Mesodermal cell (in vitro differentiated cells): ENCODE measurements at regions not wholly inside any gene's neighbourhood (a gene's known extent, or its start where the extent isn't known, plus 50 kb on each side); places are given as distances from the start of the nearest gene placed in this dataset.

Experiments used
- H3K27ac ChIP-seq: 2 replicates; pipeline ENCODE4 v1.7.0; 2013; ENCODE audit warnings: mild to moderate bottlenecking, low read depth, low read length, moderate library complexity; ENCODE audit not compliant: severe bottlenecking
- H3K36me3 ChIP-seq: 2 replicates; pipeline ENCODE4 v1.7.1; 2013; ENCODE audit warnings: mild to moderate bottlenecking, low read length, moderate library complexity; ENCODE audit not compliant: control insufficient read depth, insufficient read depth
- H3K4me1 ChIP-seq: one replicate; pipeline ENCODE4 v1.7.1; 2013; ENCODE audit warnings: mild to moderate bottlenecking, low read length; ENCODE audit not compliant: insufficient read depth, control insufficient read depth, poor library complexity, severe bottlenecking
- H3K4me3 ChIP-seq: 2 replicates; pipeline ENCODE4 v1.7.0; 2013; ENCODE audit warnings: low read length, control low read depth, mild to moderate bottlenecking; ENCODE audit not compliant: insufficient read depth, poor library complexity, severe bottlenecking; ENCODE audit errors: extremely low read depth
- H3K9me3 ChIP-seq: 2 replicates; pipeline ENCODE4 v1.7.1; 2013; ENCODE audit warnings: mild to moderate bottlenecking, low read length, moderate library complexity; ENCODE audit not compliant: control insufficient read depth
- WGBS, 2 experiments: methylation state at CpG; one replicate each; pipeline ENCODE4 v1.1.5; 2013; ENCODE audit warnings: missing lambda C conversion rate in 2 of 2; ENCODE audit not compliant: insufficient coverage in 2 of 2; 5-methylcytosine and 5-hydroxymethylcytosine counted together

- 100% methylated on average over 1 of the region's 2 CpGs; no CpG with 5 or more reads in 1 of the 2 experiments for WGBS, 2 experiments
- Histone ChIP-seq H3K4me3 (no peak overlapping the region), H3K27ac (no peak overlapping the region), H3K36me3 (no peaks in the 10 kb centered on the region), H3K9me3 (no peaks in the 10 kb centered on the region), H3K4me1 (no peaks in the 10 kb centered on the region)
Observed at GRCh38 chr5:87661784-87662566, 249.2 kb upstream of the CCNH start.

GRCh38 chr5:87653242-87653641 lies 240.5 kb upstream of the CCNH start:
- H3K4me1 ChIP-seq, result peaks cover 5% of the 10 kb centered on the region
- H3K27ac ChIP-seq, result no peak overlapping the region
- no peak overlapping the region for H3K4me3 ChIP-seq
- no peaks in the 10 kb centered on the region for H3K9me3 ChIP-seq
- H3K36me3 ChIP-seq, result no peaks in the 10 kb centered on the region
- 100% methylated on average over 2 of the region's 2 CpGs; no CpG with 5 or more reads in 1 of the 2 experiments for WGBS, 2 experiments

GRCh38 chr5:87650284-87650683 lies 237.6 kb upstream of the CCNH start:
- Histone ChIP-seq H3K4me3 (no peak overlapping the region), H3K9me3 (no peaks in the 10 kb centered on the region), H3K36me3 (no peaks in the 10 kb centered on the region), H3K4me1 (peaks cover 7% of the 10 kb centered on the region), H3K27ac (no peak overlapping the region)
- WGBS, 2 experiments, result no CpG with 5 or more reads among the region's 2 CpGs

- Histone ChIP-seq H3K9me3 (no peaks in the 10 kb centered on the region), H3K27ac (no peak overlapping the region), H3K4me3 (no peak overlapping the region), H3K4me1 (peaks cover 10% of the 10 kb centered on the region), H3K36me3 (no peaks in the 10 kb centered on the region)
- WGBS, 2 experiments, result 100% methylated on average over 1 of the region's 4 CpGs
Observed at GRCh38 chr5:87649455-87649854, 236.7 kb upstream of the CCNH start.

GRCh38 chr5:87645224-87645623 lies 232.5 kb upstream of the CCNH start:
- H3K36me3 ChIP-seq, result no peaks in the 10 kb centered on the region
- peak overlapping the region; percentile 29 for H3K27ac ChIP-seq
- H3K4me1 ChIP-seq, result peaks cover 11% of the 10 kb centered on the region
- no CpG with 5 or more reads among the region's 3 CpGs for WGBS, 2 experiments
- H3K9me3 ChIP-seq, result no peaks in the 10 kb centered on the region
- H3K4me3 ChIP-seq, result no peak overlapping the region

GRCh38 chr5:87640902-87641301 lies 228.2 kb upstream of the CCNH start:
- Histone ChIP-seq H3K36me3 (no peaks in the 10 kb centered on the region), H3K9me3 (no peaks in the 10 kb centered on the region), H3K27ac (no peak overlapping the region), H3K4me1 (peaks cover 8% of the 10 kb centered on the region), H3K4me3 (no peak overlapping the region)

- Histone ChIP-seq H3K4me1 (no peaks in the 10 kb centered on the region), H3K27ac (no peak overlapping the region), H3K4me3 (no peak overlapping the region), H3K36me3 (no peaks in the 10 kb centered on the region), H3K9me3 (no peaks in the 10 kb centered on the region)
- WGBS, 2 experiments, result no CpG with 5 or more reads among the region's 1 CpG
Observed at GRCh38 chr5:87627363-87627762, 214.6 kb upstream of the CCNH start.

- Histone ChIP-seq H3K4me1 (no peaks in the 10 kb centered on the region), H3K4me3 (no peak overlapping the region), H3K9me3 (no peaks in the 10 kb centered on the region), H3K36me3 (no peaks in the 10 kb centered on the region), H3K27ac (no peak overlapping the region)
- no CpG with 5 or more reads among the region's 1 CpG for WGBS, 2 experiments
Observed at GRCh38 chr5:87608385-87608784, 195.7 kb upstream of the CCNH start.

- Histone ChIP-seq H3K4me1 (no peaks in the 10 kb centered on the region), H3K27ac (no peak overlapping the region), H3K36me3 (no peaks in the 10 kb centered on the region), H3K4me3 (no peak overlapping the region), H3K9me3 (no peaks in the 10 kb centered on the region)
- 83% methylated on average over 1 of the region's 2 CpGs; no CpG with 5 or more reads in 1 of the 2 experiments for WGBS, 2 experiments
Observed at GRCh38 chr5:87605663-87606062, 192.9 kb upstream of the CCNH start.

- H3K4me3 ChIP-seq, result no peak overlapping the region
- no peak overlapping the region for H3K27ac ChIP-seq
- no peaks in the 10 kb centered on the region for H3K9me3 ChIP-seq
- H3K36me3 ChIP-seq, result no peaks in the 10 kb centered on the region
- WGBS, 2 experiments, result no CpG with 5 or more reads among the region's 2 CpGs
- no peaks in the 10 kb centered on the region for H3K4me1 ChIP-seq
Observed at GRCh38 chr5:87599778-87600177, 187.0 kb upstream of the CCNH start.

- no peaks in the 10 kb centered on the region for H3K36me3 ChIP-seq
- H3K9me3 ChIP-seq, result no peaks in the 10 kb centered on the region
- H3K4me3 ChIP-seq, result no peak overlapping the region
- no peaks in the 10 kb centered on the region for H3K4me1 ChIP-seq
- no peak overlapping the region for H3K27ac ChIP-seq
- 40 to 100% methylated on average over 1 of the region's 1 CpG for WGBS, 2 experiments
Observed at GRCh38 chr5:87598460-87598859, 185.7 kb upstream of the CCNH start.
